ENCODE measurements at regions not wholly inside any gene's neighbourhood (a gene's known extent, or its start where the extent isn't known, plus 50 kb on each side); places are given as distances from the start of the nearest gene placed in this dataset.

GRCh38 chr2:134145519-134145918 lies 108.4 kb upstream of the MGAT5 start:
- H3K4me3 ChIP-seq (ENCODE audit: low read length), result no peak overlapping the region
- no peak for DNase-seq
- peak overlapping the region in 7 of 8 donors; percentile 8 to 84 (median 66) for H3K27ac Mint-ChIP-seq
- no peak overlapping the region for H3K4me3 Mint-ChIP-seq
- CTCF ChIA-PET, result no interaction called here
- no peaks in the 10 kb centered on the region for H3K36me3 ChIP-seq (ENCODE audit: insufficient read depth, low read length)
- H3K27ac ChIP-seq (ENCODE audit: low read depth, low read length), result no peak overlapping the region
- H3K27me3 ChIP-seq (ENCODE audit: insufficient read depth, low read length, poor library complexity, severe bottlenecking), result no peaks in the 10 kb centered on the region
- H3K4me1 ChIP-seq (ENCODE audit: insufficient read depth, low read length), result peaks cover 28% of the 10 kb centered on the region
- peaks cover 0 to 34% (median 4%) of the 10 kb centered on the region in 3 donors for H3K36me3 Mint-ChIP-seq
- no peaks in the 10 kb centered on the region for H3K9me3 ChIP-seq (ENCODE audit: low read length)
- POLR2A ChIA-PET, result no interaction called here
- no peaks in the 10 kb centered on the region for H3K9me3 Mint-ChIP-seq
- peaks cover 0 to 2% of the 10 kb centered on the region in 2 donors for H3K27me3 Mint-ChIP-seq
- peaks cover 84 to 97% (median 94%) of the 10 kb centered on the region in 3 donors for H3K4me1 Mint-ChIP-seq

- Histone ChIP-seq H3K36me3 (ENCODE audit: insufficient read depth, low read length) (no peaks in the 10 kb centered on the region), H3K4me3 (ENCODE audit: low read length) (no peak overlapping the region), H3K27me3 (ENCODE audit: insufficient read depth, low read length, poor library complexity, severe bottlenecking) (no peaks in the 10 kb centered on the region), H3K27ac (ENCODE audit: low read depth, low read length) (no peak overlapping the region), H3K9me3 (ENCODE audit: low read length) (no peaks in the 10 kb centered on the region), H3K4me1 (ENCODE audit: insufficient read depth, low read length) (peaks cover 22% of the 10 kb centered on the region)
- Mint-ChIP-seq H3K36me3 (peaks cover 0 to 39% (median 4%) of the 10 kb centered on the region in 3 donors), H3K4me1 (peaks cover 77 to 94% (median 88%) of the 10 kb centered on the region in 3 donors), H3K27me3 (peaks cover 0 to 2% of the 10 kb centered on the region in 2 donors), H3K4me3 (no peak overlapping the region), H3K27ac (peak overlapping the region in 6 of 8 donors; percentile 8 to 84 (median 44)), H3K9me3 (no peaks in the 10 kb centered on the region)
- CTCF ChIA-PET, result interaction anchor here (1.4 kb wide), 1 partner anchor 28 kb away, joined by 3 read pairs; no protein-coding TSS in a partner anchor
- POLR2A ChIA-PET, result no interaction called here
- no peak for DNase-seq
Measured at GRCh38 chr2:134146161-134146560, 107.7 kb upstream of the MGAT5 start.

- CTCF ChIA-PET, result interaction anchor here (1.4 kb wide), 1 partner anchor 29 kb away, joined by 3 read pairs; no protein-coding TSS in a partner anchor
Measured at GRCh38 chr2:134146620-134147019, 107.3 kb upstream of the MGAT5 start.

GRCh38 chr2:134148172-134148571 lies 105.7 kb upstream of the MGAT5 start:
- H3K4me3 Mint-ChIP-seq, result no peak overlapping the region
- H3K27me3 Mint-ChIP-seq, result no peaks in the 10 kb centered on the region
- Histone ChIP-seq H3K4me1 (ENCODE audit: insufficient read depth, low read length) (peaks cover 9% of the 10 kb centered on the region), H3K36me3 (ENCODE audit: insufficient read depth, low read length) (no peaks in the 10 kb centered on the region), H3K27ac (ENCODE audit: low read depth, low read length) (no peak overlapping the region), H3K4me3 (ENCODE audit: low read length) (no peak overlapping the region), H3K27me3 (ENCODE audit: insufficient read depth, low read length, poor library complexity, severe bottlenecking) (no peaks in the 10 kb centered on the region), H3K9me3 (ENCODE audit: low read length) (no peaks in the 10 kb centered on the region)
- H3K4me1 Mint-ChIP-seq, result peaks cover 60 to 78% (median 75%) of the 10 kb centered on the region in 3 donors
- ChIA-PET POLR2A (interaction anchor here (0.7 kb wide), 1 partner anchor 90 kb away, joined by 11 read pairs; no protein-coding TSS in a partner anchor), CTCF (interaction anchor here (1.3 to 1.4 kb wide), 2 partner anchors 92 to 98 kb away, joined by 3 read pairs; no protein-coding TSS in a partner anchor)
- peak overlapping the region in 7 of 8 donors; percentile 7 to 86 (median 48) for H3K27ac Mint-ChIP-seq
- DNase-seq, result no peak
- H3K36me3 Mint-ChIP-seq, result peaks cover 9 to 39% (median 11%) of the 10 kb centered on the region in 3 donors
- H3K9me3 Mint-ChIP-seq, result no peaks in the 10 kb centered on the region

More at GRCh38 chr2:134146620-134147019, 107.3 kb upstream of the MGAT5 start:
- Histone ChIP-seq H3K27me3 (ENCODE audit: insufficient read depth, low read length, poor library complexity, severe bottlenecking) (no peaks in the 10 kb centered on the region), H3K4me1 (ENCODE audit: insufficient read depth, low read length) (peaks cover 20% of the 10 kb centered on the region), H3K27ac (ENCODE audit: low read depth, low read length) (no peak overlapping the region), H3K9me3 (ENCODE audit: low read length) (no peaks in the 10 kb centered on the region), H3K4me3 (ENCODE audit: low read length) (no peak overlapping the region), H3K36me3 (ENCODE audit: insufficient read depth, low read length) (no peaks in the 10 kb centered on the region)
- H3K27me3 Mint-ChIP-seq, result peaks cover 0 to 2% of the 10 kb centered on the region in 2 donors
- H3K4me3 Mint-ChIP-seq, result peak overlapping the region in 1 of 7 donors; percentile 51
- peak overlapping the region in 5 of 8 donors; percentile 8 to 84 (median 56) for H3K27ac Mint-ChIP-seq
- POLR2A ChIA-PET, result no interaction called here
- H3K4me1 Mint-ChIP-seq, result peaks cover 73 to 89% (median 83%) of the 10 kb centered on the region in 3 donors
- H3K36me3 Mint-ChIP-seq, result peaks cover 3 to 41% (median 7%) of the 10 kb centered on the region in 3 donors
- H3K9me3 Mint-ChIP-seq, result no peaks in the 10 kb centered on the region
- no peak for DNase-seq

GRCh38 chr2:134148843-134149472 lies 104.9 kb upstream of the MGAT5 start:
- no peaks in the 10 kb centered on the region for H3K36me3 ChIP-seq (ENCODE audit: insufficient read depth, low read length)
- H3K27me3 ChIP-seq (ENCODE audit: insufficient read depth, low read length, poor library complexity, severe bottlenecking), result no peaks in the 10 kb centered on the region
- H3K27me3 Mint-ChIP-seq, result no peaks in the 10 kb centered on the region
- peaks cover 9 to 36% (median 11%) of the 10 kb centered on the region in 3 donors for H3K36me3 Mint-ChIP-seq
- H3K4me1 ChIP-seq (ENCODE audit: insufficient read depth, low read length), result peaks cover 9% of the 10 kb centered on the region
- no peaks in the 10 kb centered on the region for H3K9me3 ChIP-seq (ENCODE audit: low read length)
- H3K4me3 Mint-ChIP-seq, result no peak overlapping the region
- DNase-seq, result no peak
- ChIA-PET POLR2A (interaction anchor here (0.7 kb wide), 1 partner anchor 89 kb away, joined by 11 read pairs; no protein-coding TSS in a partner anchor), CTCF (interaction anchor here (0.7 to 1.4 kb wide), 3 partner anchors 11 to 97 kb away, joined by 3 read pairs; no protein-coding TSS in a partner anchor)
- H3K9me3 Mint-ChIP-seq, result no peaks in the 10 kb centered on the region
- H3K27ac Mint-ChIP-seq, result peak overlapping the region in 5 of 8 donors; percentile 10 to 71 (median 59)
- H3K4me1 Mint-ChIP-seq, result peaks cover 52 to 78% (median 67%) of the 10 kb centered on the region in 3 donors
- peak overlapping the region; percentile 14 for H3K27ac ChIP-seq (ENCODE audit: low read depth, low read length)
- no peak overlapping the region for H3K4me3 ChIP-seq (ENCODE audit: low read length)

- H3K27ac ChIP-seq (ENCODE audit: low read depth, low read length), result peak overlapping the region; percentile 14
Measured at GRCh38 chr2:134149904-134150303, 104.0 kb upstream of the MGAT5 start.

GRCh38 chr2:134150760-134151159 lies 103.1 kb upstream of the MGAT5 start:
- peaks cover 9% of the 10 kb centered on the region for H3K4me1 ChIP-seq (ENCODE audit: insufficient read depth, low read length)
- peak overlapping the region; percentile 14 for H3K27ac ChIP-seq (ENCODE audit: low read depth, low read length)
- no peak overlapping the region for H3K4me3 ChIP-seq (ENCODE audit: low read length)
- no peaks in the 10 kb centered on the region for H3K27me3 ChIP-seq (ENCODE audit: insufficient read depth, low read length, poor library complexity, severe bottlenecking)
- no peak for DNase-seq
- ChIA-PET CTCF (no interaction called here), POLR2A (no interaction called here)
- Mint-ChIP-seq H3K36me3 (peaks cover 9 to 44% (median 13%) of the 10 kb centered on the region in 3 donors), H3K9me3 (no peaks in the 10 kb centered on the region), H3K4me3 (no peak overlapping the region), H3K27me3 (no peaks in the 10 kb centered on the region), H3K4me1 (peaks cover 53 to 79% (median 65%) of the 10 kb centered on the region in 3 donors), H3K27ac (peak overlapping the region in 2 of 8 donors; percentile 23 to 58)
- no peaks in the 10 kb centered on the region for H3K36me3 ChIP-seq (ENCODE audit: insufficient read depth, low read length)
- no peaks in the 10 kb centered on the region for H3K9me3 ChIP-seq (ENCODE audit: low read length)

More at GRCh38 chr2:134149904-134150303, 104.0 kb upstream of the MGAT5 start:
- no peaks in the 10 kb centered on the region for H3K36me3 ChIP-seq (ENCODE audit: insufficient read depth, low read length)
- POLR2A ChIA-PET, result no interaction called here
- peaks cover 9% of the 10 kb centered on the region for H3K4me1 ChIP-seq (ENCODE audit: insufficient read depth, low read length)
- H3K4me3 ChIP-seq (ENCODE audit: low read length), result no peak overlapping the region
- H3K36me3 Mint-ChIP-seq, result peaks cover 9 to 36% (median 11%) of the 10 kb centered on the region in 3 donors
- no peaks in the 10 kb centered on the region for H3K27me3 Mint-ChIP-seq
- H3K27me3 ChIP-seq (ENCODE audit: insufficient read depth, low read length, poor library complexity, severe bottlenecking), result no peaks in the 10 kb centered on the region
- DNase-seq, result no peak
- peaks cover 53 to 79% (median 66%) of the 10 kb centered on the region in 3 donors for H3K4me1 Mint-ChIP-seq
- H3K27ac Mint-ChIP-seq, result peak overlapping the region; percentile 10 to 86 (median 66)
- no peak overlapping the region for H3K4me3 Mint-ChIP-seq
- no peaks in the 10 kb centered on the region for H3K9me3 ChIP-seq (ENCODE audit: low read length)
- no peaks in the 10 kb centered on the region for H3K9me3 Mint-ChIP-seq
- CTCF ChIA-PET, result interaction anchor here (0.9 kb wide), 1 partner anchor 31 kb away, joined by 3 read pairs; no protein-coding TSS in a partner anchor
